SK-N-SH treated with all-trans-retinoic acid at 6 μM for 48 hours (cell line): ENCODE measurements at regions not wholly inside any gene's neighbourhood (a gene's known extent, or its start where the extent isn't known, plus 50 kb on each side); places are given as distances from the start of the nearest gene placed in this dataset.

Source experiments
- ATAC-seq: fragments of 200-7000 bp; cut with Tn5 transposase; 3 replicates; pipeline ENCODE4 v1.9.1; 2020; ENCODE audit warnings: mild to moderate bottlenecking, moderate library complexity
- ARNTL ChIP-seq: fragments of 450-650 bp; formaldehyde crosslinking; IDR thresholded peaks from 2 replicates; pipeline ENCODE4 v1.5.0; 2020; ENCODE audit warnings: low read depth, mild to moderate bottlenecking, moderate library complexity, borderline replicate concordance
- BACH2 ChIP-seq: fragments of 250-450 bp; sonication (Bioruptor Pico); IDR thresholded peaks from 2 replicates; pipeline ENCODE4 v1.9.0; 2021; ENCODE audit warnings: mild to moderate bottlenecking, borderline replicate concordance
- CSDC2 ChIP-seq: fragments of 250-450 bp; sonication (Bioruptor Pico); IDR thresholded peaks from 2 replicates; pipeline ENCODE4 v1.5.0; 2020; ENCODE audit warnings: mild to moderate bottlenecking, moderate library complexity
- CSRNP3 ChIP-seq: fragments of 250-450 bp; sonication (Bioruptor Pico); IDR thresholded peaks from 2 replicates; pipeline ENCODE4 v1.5.1; 2021; ENCODE audit warnings: mild to moderate bottlenecking, moderate library complexity
- GLIS3 ChIP-seq: fragments of 250-450 bp; sonication (Bioruptor Pico); IDR thresholded peaks from 2 replicates; pipeline ENCODE4 v1.5.0; 2020; ENCODE audit warnings: mild to moderate bottlenecking, moderate library complexity
- ISL1 ChIP-seq: fragments of 250-450 bp; sonication (Bioruptor Pico); IDR thresholded peaks from 2 replicates; pipeline ENCODE4 v2.1.2; 2022; ENCODE audit warnings: mild to moderate bottlenecking, moderate library complexity
- OSR1 ChIP-seq: fragments of 250-450 bp; sonication (Bioruptor Pico); IDR thresholded peaks from 2 replicates; pipeline ENCODE4 v1.8.0; 2022; ENCODE audit warnings: moderate library complexity, mild to moderate bottlenecking, inconsistent platforms
- PATZ1 ChIP-seq: fragments of 250-450 bp; sonication (Bioruptor Pico); IDR thresholded peaks from 2 replicates; pipeline ENCODE4 v1.8.0; 2020; ENCODE audit warnings: mild to moderate bottlenecking, moderate library complexity, borderline replicate concordance
- POU6F1 ChIP-seq: fragments of 250-450 bp; sonication (Bioruptor Pico); IDR thresholded peaks from 2 replicates; pipeline ENCODE4 v1.8.0; 2021; ENCODE audit warnings: low read depth, mild to moderate bottlenecking, moderate library complexity, borderline replicate concordance
- PPARA ChIP-seq: fragments of 250-450 bp; sonication (Bioruptor Pico); IDR thresholded peaks from 2 replicates; pipeline ENCODE4 v1.5.0; 2020; ENCODE audit warnings: mild to moderate bottlenecking, borderline replicate concordance
- RARB ChIP-seq: fragments of 250-450 bp; sonication (Bioruptor Pico); IDR thresholded peaks from 2 replicates; pipeline ENCODE4 v1.8.0; 2021; ENCODE audit warnings: mild to moderate bottlenecking, moderate library complexity
- SNAI2 ChIP-seq: fragments of 250-450 bp; sonication (Bioruptor Pico); IDR thresholded peaks from 2 replicates; pipeline ENCODE4 v1.5.0; 2020; ENCODE audit warnings: mild to moderate bottlenecking, moderate library complexity
- TCF4 ChIP-seq: fragments of 250-450 bp; sonication (Bioruptor Pico); IDR thresholded peaks from 2 replicates; pipeline ENCODE4 v1.8.0; 2021; ENCODE audit warnings: mild to moderate bottlenecking, moderate library complexity, borderline replicate concordance
- TOX ChIP-seq: fragments of 250-450 bp; sonication (Bioruptor Pico); IDR thresholded peaks from 2 replicates; pipeline ENCODE4 v1.8.0; 2021; ENCODE audit warnings: mild to moderate bottlenecking, moderate library complexity, borderline replicate concordance
- TSHZ2 ChIP-seq: fragments of 250-450 bp; sonication (Bioruptor Pico); IDR thresholded peaks from 2 replicates; pipeline ENCODE4 v1.5.0; 2020; ENCODE audit warnings: mild to moderate bottlenecking, moderate library complexity
- ZC3H10 ChIP-seq: fragments of 250-450 bp; sonication (Bioruptor Pico); IDR thresholded peaks from 2 replicates; pipeline ENCODE4 v1.5.1; 2021; ENCODE audit warnings: mild to moderate bottlenecking, moderate library complexity
- ZFP3 ChIP-seq: fragments of 250-450 bp; sonication (Bioruptor Pico); IDR thresholded peaks from 2 replicates; pipeline ENCODE4 v1.5.0; 2020; ENCODE audit warnings: mild to moderate bottlenecking, moderate library complexity
- ZFP30 ChIP-seq: fragments of 450-650 bp; formaldehyde crosslinking; IDR thresholded peaks from 2 replicates; pipeline ENCODE4 v1.5.0; 2022; ENCODE audit warnings: mild to moderate bottlenecking, moderate library complexity
- ZNF565 ChIP-seq: fragments of 450-650 bp; formaldehyde crosslinking; conservative IDR thresholded peaks from 2 replicates; pipeline ENCODE4 v1.5.0; 2020; ENCODE audit warnings: low read depth, mild to moderate bottlenecking, moderate library complexity
- ZNF70 ChIP-seq: fragments of 450-650 bp; formaldehyde crosslinking; IDR thresholded peaks from 2 replicates; pipeline ENCODE4 v1.5.0; 2020; ENCODE audit warnings: mild to moderate bottlenecking, moderate library complexity
- ZNF8 ChIP-seq: fragments of 450-650 bp; formaldehyde crosslinking; IDR thresholded peaks from 2 replicates; pipeline ENCODE4 v1.5.0; 2020; ENCODE audit warnings: mild to moderate bottlenecking, moderate library complexity

GRCh38 chr2:196307775-196308305, 136.5 kb upstream of the STK17B start:
- TF ChIP-seq SNAI2: no peak
- no peak for TF ChIP-seq RARB (CRISPR knock-in tag)
- TF ChIP-seq PPARA (CRISPR knock-in tag): no peak
- no peak for TF ChIP-seq TCF4 (CRISPR knock-in tag)
- TF ChIP-seq POU6F1 (CRISPR knock-in tag): no peak
- no peak for TF ChIP-seq CSRNP3 (CRISPR knock-in tag)
- ATAC-seq: no peak

- peak; percentile 40 for ATAC-seq
- no peak for TF ChIP-seq ZFP3
- no peak for TF ChIP-seq ZC3H10 (CRISPR knock-in tag)
- no peak for TF ChIP-seq PPARA (CRISPR knock-in tag)
- TF ChIP-seq OSR1 (CRISPR knock-in tag): no peak
- TF ChIP-seq PATZ1 (CRISPR knock-in tag): no peak
- TF ChIP-seq ZFP30 (CRISPR knock-in tag): no peak
- TF ChIP-seq TOX (CRISPR knock-in tag): no peak
- no peak for TF ChIP-seq ZNF70
- no peak for TF ChIP-seq POU6F1 (CRISPR knock-in tag)
Measured at GRCh38 chr2:196309691-196310090, 138.3 kb upstream of the STK17B start.

- ATAC-seq: no peak
- TF ChIP-seq ISL1 (CRISPR knock-in tag) (no peak), ZNF8 (CRISPR knock-in tag) (no peak), TSHZ2 (CRISPR knock-in tag) (no peak), ZFP3 (no peak), PPARA (CRISPR knock-in tag) (no peak), BACH2 (no peak), ZFP30 (CRISPR knock-in tag) (no peak), ZNF565 (CRISPR knock-in tag) (no peak), TOX (CRISPR knock-in tag) (no peak), OSR1 (CRISPR knock-in tag) (no peak), CSDC2 (no peak), POU6F1 (CRISPR knock-in tag) (no peak), ARNTL (CRISPR knock-in tag) (no peak), GLIS3 (no peak)
Measured at GRCh38 chr2:196314157-196314556, 142.8 kb upstream of the STK17B start.
